ENCODE measurements at regions not wholly inside any gene's neighbourhood (a gene's known extent, or its start where the extent isn't known, plus 50 kb on each side); places are given as distances from the start of the nearest gene placed in this dataset.

DNA sequence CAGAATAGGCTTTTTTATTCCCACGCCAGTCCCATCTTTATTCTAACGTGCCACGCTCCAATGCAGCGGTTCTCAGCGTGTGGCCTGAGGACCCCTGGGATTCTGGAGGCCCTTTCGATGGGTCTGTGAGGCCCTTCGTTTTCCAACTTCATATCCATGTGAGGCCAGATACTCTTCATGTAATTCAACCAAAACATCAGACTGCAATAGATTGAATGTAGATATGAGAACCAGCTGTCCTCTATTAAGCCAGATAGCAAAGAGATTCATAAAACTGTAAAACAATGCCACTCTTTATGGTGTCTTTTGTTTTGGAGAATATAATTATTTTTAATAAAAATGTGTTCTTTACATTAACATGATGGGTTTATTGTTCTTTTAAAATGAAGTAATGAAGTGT is 53.2 kb upstream of the KMT2C start:
- H2BK15ac ChIP-seq (ENCODE audit: low read depth, poor library complexity, severe bottlenecking): no peak overlapping the region
- H2BK120ac ChIP-seq (ENCODE audit: low read depth, low read length): no peak overlapping the region
- H2AK5ac ChIP-seq (ENCODE audit: low read length, severe bottlenecking): no peak overlapping the region
- no peak for DNase-seq
- H3K9ac ChIP-seq (ENCODE audit: low read length): no peak overlapping the region
- no peak overlapping the region for H3K27ac ChIP-seq (ENCODE audit: low read length, poor library complexity, severe bottlenecking)
- no peak overlapping the region for H3K4me2 ChIP-seq (ENCODE audit: low read length, poor library complexity, severe bottlenecking)
- H2AFZ ChIP-seq (ENCODE audit: low read depth, low read length): no peak overlapping the region
- H4K91ac ChIP-seq (ENCODE audit: low read length): no peak overlapping the region
- H3K23ac ChIP-seq (ENCODE audit: low read length in 2 of 2): no peak overlapping the region
- H3K79me1 ChIP-seq (replicated peaks; ENCODE audit: low read length, poor library complexity, severe bottlenecking): no peaks in the 10 kb centered on the region
- no peaks in the 10 kb centered on the region for H3K4me1 ChIP-seq (ENCODE audit: control insufficient read depth, insufficient read depth, low read depth, low read length)
- H3K27me3 ChIP-seq (ENCODE audit: control insufficient read depth in 1 of 2, insufficient read depth in 1 of 2, low read length in 2 of 2): no peaks in the 10 kb centered on the region
- WGBS: 83% methylated on average over 5 of the region's 7 CpGs
- no peak overlapping the region for H4K8ac ChIP-seq (ENCODE audit: low read length)
- H2BK12ac ChIP-seq (ENCODE audit: low read length in 2 of 2): no peak overlapping the region
- no peak overlapping the region for H3K4ac ChIP-seq (ENCODE audit: low read depth in 1 of 2, low read length in 2 of 2)
- no peaks in the 10 kb centered on the region for H3K36me3 ChIP-seq (ENCODE audit: control insufficient read depth in 1 of 2, insufficient read depth in 2 of 2, low read depth in 1 of 2, low read length in 2 of 2)
- H3K18ac ChIP-seq (ENCODE audit: low read depth in 1 of 2, low read length in 2 of 2): no peak overlapping the region
- no peak overlapping the region for H2BK5ac ChIP-seq (ENCODE audit: low read depth, low read length, poor library complexity, severe bottlenecking)
- no peak overlapping the region for H3K4me3 ChIP-seq (ENCODE audit: insufficient read depth in 1 of 2, low read depth in 1 of 2, low read length in 2 of 2)
- no peaks in the 10 kb centered on the region for H3K9me3 ChIP-seq (ENCODE audit: control insufficient read depth, low read length)
- H3K14ac ChIP-seq (ENCODE audit: low read length in 2 of 2): no peak overlapping the region

DNA sequence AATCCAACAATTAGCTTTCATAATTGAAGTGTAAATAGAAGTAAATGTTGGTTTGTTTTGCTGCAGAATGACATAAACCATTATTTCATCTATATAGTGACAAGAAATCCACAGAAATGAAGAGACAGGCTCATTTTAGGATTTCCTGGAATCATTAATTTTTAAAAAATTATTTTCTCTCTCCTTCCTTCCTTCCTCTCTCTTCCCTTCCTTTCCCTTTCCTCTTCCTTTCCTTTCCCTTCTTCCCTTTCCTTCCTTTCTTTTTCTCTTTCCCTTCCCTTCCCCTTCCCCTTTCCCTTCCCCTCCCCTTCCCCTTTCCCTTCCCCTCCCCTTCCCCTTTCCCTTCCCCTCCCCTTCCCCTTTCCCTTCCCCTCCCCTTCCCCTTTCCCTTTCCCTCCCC is 51.2 kb upstream of the KMT2C start:
- Histone ChIP-seq H4K91ac (ENCODE audit: low read length) (no peak overlapping the region), H2AFZ (ENCODE audit: low read depth, low read length) (no peak overlapping the region), H3K36me3 (ENCODE audit: control insufficient read depth in 1 of 2, insufficient read depth in 2 of 2, low read depth in 1 of 2, low read length in 2 of 2) (no peaks in the 10 kb centered on the region), H3K9ac (ENCODE audit: low read length) (no peak overlapping the region), H3K4me3 (ENCODE audit: insufficient read depth in 1 of 2, low read depth in 1 of 2, low read length in 2 of 2) (no peak overlapping the region), H3K27ac (ENCODE audit: low read length, poor library complexity, severe bottlenecking) (no peak overlapping the region), H3K4ac (ENCODE audit: low read depth in 1 of 2, low read length in 2 of 2) (no peak overlapping the region), H3K18ac (ENCODE audit: low read depth in 1 of 2, low read length in 2 of 2) (no peak overlapping the region), H3K14ac (ENCODE audit: low read length in 2 of 2) (no peak overlapping the region), H2BK15ac (ENCODE audit: low read depth, poor library complexity, severe bottlenecking) (no peak overlapping the region), H2AK5ac (ENCODE audit: low read length, severe bottlenecking) (no peak overlapping the region), H3K4me2 (ENCODE audit: low read length, poor library complexity, severe bottlenecking) (no peak overlapping the region), H3K27me3 (ENCODE audit: control insufficient read depth in 1 of 2, insufficient read depth in 1 of 2, low read length in 2 of 2) (no peaks in the 10 kb centered on the region), H3K23ac (ENCODE audit: low read length in 2 of 2) (no peak overlapping the region), H3K4me1 (ENCODE audit: control insufficient read depth, insufficient read depth, low read depth, low read length) (no peaks in the 10 kb centered on the region), H4K8ac (ENCODE audit: low read length) (no peak overlapping the region), H2BK5ac (ENCODE audit: low read depth, low read length, poor library complexity, severe bottlenecking) (no peak overlapping the region), H3K79me1 (replicated peaks; ENCODE audit: low read length, poor library complexity, severe bottlenecking) (no peaks in the 10 kb centered on the region), H2BK12ac (ENCODE audit: low read length in 2 of 2) (no peak overlapping the region), H2BK120ac (ENCODE audit: low read depth, low read length) (no peak overlapping the region), H3K9me3 (ENCODE audit: control insufficient read depth, low read length) (no peaks in the 10 kb centered on the region)
- DNase-seq: no peak

DNA sequence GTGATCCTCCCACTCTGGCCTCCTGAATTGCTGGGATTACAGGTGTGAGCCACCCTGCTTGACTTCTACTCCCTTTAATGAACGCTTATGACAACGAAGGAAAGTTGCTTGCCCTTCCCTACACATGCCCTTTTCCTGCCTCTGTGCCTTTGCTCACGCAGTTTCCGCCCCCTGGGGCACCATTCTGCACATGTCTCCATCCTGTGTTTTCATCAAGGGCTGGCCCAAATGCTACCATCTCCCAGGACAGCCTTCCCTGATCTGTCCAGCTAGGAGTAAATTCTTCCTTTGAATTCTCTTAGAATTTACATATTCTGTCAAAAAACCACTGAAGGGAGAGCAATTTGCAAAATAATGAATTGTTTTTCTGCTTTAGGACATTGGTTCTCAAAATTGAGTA is 50.0 kb upstream of the KMT2C start:
- Histone ChIP-seq H4K8ac (ENCODE audit: low read length) (no peak overlapping the region), H3K27me3 (ENCODE audit: control insufficient read depth in 1 of 2, insufficient read depth in 1 of 2, low read length in 2 of 2) (no peaks in the 10 kb centered on the region), H2AFZ (ENCODE audit: low read depth, low read length) (no peak overlapping the region), H2BK5ac (ENCODE audit: low read depth, low read length, poor library complexity, severe bottlenecking) (no peak overlapping the region), H3K4me2 (ENCODE audit: low read length, poor library complexity, severe bottlenecking) (no peak overlapping the region), H3K23ac (ENCODE audit: low read length in 2 of 2) (no peak overlapping the region), H3K36me3 (ENCODE audit: control insufficient read depth in 1 of 2, insufficient read depth in 2 of 2, low read depth in 1 of 2, low read length in 2 of 2) (no peaks in the 10 kb centered on the region), H3K4ac (ENCODE audit: low read depth in 1 of 2, low read length in 2 of 2) (no peak overlapping the region), H3K4me1 (ENCODE audit: control insufficient read depth, insufficient read depth, low read depth, low read length) (no peaks in the 10 kb centered on the region), H3K14ac (ENCODE audit: low read length in 2 of 2) (no peak overlapping the region), H2AK5ac (ENCODE audit: low read length, severe bottlenecking) (no peak overlapping the region), H3K4me3 (ENCODE audit: insufficient read depth in 1 of 2, low read depth in 1 of 2, low read length in 2 of 2) (no peak overlapping the region), H4K91ac (ENCODE audit: low read length) (no peak overlapping the region), H3K79me1 (replicated peaks; ENCODE audit: low read length, poor library complexity, severe bottlenecking) (no peaks in the 10 kb centered on the region), H3K27ac (ENCODE audit: low read length, poor library complexity, severe bottlenecking) (no peak overlapping the region), H2BK120ac (ENCODE audit: low read depth, low read length) (no peak overlapping the region), H3K18ac (ENCODE audit: low read depth in 1 of 2, low read length in 2 of 2) (no peak overlapping the region), H2BK15ac (ENCODE audit: low read depth, poor library complexity, severe bottlenecking) (no peak overlapping the region), H2BK12ac (ENCODE audit: low read length in 2 of 2) (no peak overlapping the region), H3K9me3 (ENCODE audit: control insufficient read depth, low read length) (no peaks in the 10 kb centered on the region), H3K9ac (ENCODE audit: low read length) (no peak overlapping the region)
- DNase-seq: no peak
- WGBS: 95% methylated on average over 4 of the region's 4 CpGs

Measured in mesenchymal stem cell (in vitro differentiated cells and primary cell).